ENCODE measurements at regions not wholly inside any gene's neighbourhood (a gene's known extent, or its start where the extent isn't known, plus 50 kb on each side); places are given as distances from the start of the nearest gene placed in this dataset.

GRCh38 chr3:105923140-105923539, 54.3 kb upstream of the CBLB start:
- no peaks in the 10 kb centered on the region for H3K27me3 ChIP-seq (ENCODE audit: control insufficient read depth, insufficient read depth)
- DNase-seq (no peak), ATAC-seq (no peak)
- no peak overlapping the region for H3K27ac ChIP-seq (ENCODE audit: low read length)
- H3K9me3 ChIP-seq (ENCODE audit: control insufficient read depth, low read length): no peaks in the 10 kb centered on the region
- WGBS: 98% methylated on average over 3 of the region's 3 CpGs
- intact Hi-C loops (cut with DNase I): no loop called here
- no peaks in the 10 kb centered on the region for H3K4me1 ChIP-seq (ENCODE audit: control insufficient read depth, insufficient read depth, low read length)
- no peak overlapping the region for H3K4me3 ChIP-seq (ENCODE audit: low read length)

GRCh38 chr3:105927741-105928140, 58.9 kb upstream of the CBLB start:
- intact Hi-C loops (cut with DNase I): no loop called here
- Histone ChIP-seq H3K27ac (ENCODE audit: low read length) (no peak overlapping the region), H3K9me3 (ENCODE audit: control insufficient read depth, low read length) (no peaks in the 10 kb centered on the region)

GRCh38 chr3:105930733-105931132, 61.9 kb upstream of the CBLB start:
- WGBS: 60% methylated on average over 3 of the region's 3 CpGs
- intact Hi-C loops (cut with DNase I): no loop called here

More at GRCh38 chr3:105927741-105928140, 58.9 kb upstream of the CBLB start:
- Histone ChIP-seq H3K27me3 (ENCODE audit: control insufficient read depth, insufficient read depth) (no peaks in the 10 kb centered on the region), H3K4me1 (ENCODE audit: control insufficient read depth, insufficient read depth, low read length) (no peaks in the 10 kb centered on the region), H3K4me3 (ENCODE audit: low read length) (no peak overlapping the region)
- ATAC-seq (no peak), DNase-seq (no peak)
- 97% methylated on average over 1 of the region's 1 CpG for WGBS

GRCh38 chr3:105931500-105931899, 62.7 kb upstream of the CBLB start:
- Histone ChIP-seq H3K27me3 (ENCODE audit: control insufficient read depth, insufficient read depth) (no peaks in the 10 kb centered on the region), H3K27ac (ENCODE audit: low read length) (no peak overlapping the region), H3K4me1 (ENCODE audit: control insufficient read depth, insufficient read depth, low read length) (no peaks in the 10 kb centered on the region), H3K4me3 (ENCODE audit: low read length) (no peak overlapping the region), H3K9me3 (ENCODE audit: control insufficient read depth, low read length) (no peaks in the 10 kb centered on the region)
- DNase-seq (no peak), ATAC-seq (no peak)
- WGBS: 61% methylated on average over 2 of the region's 2 CpGs
- intact Hi-C loops (cut with DNase I): no loop called here

More at GRCh38 chr3:105930733-105931132, 61.9 kb upstream of the CBLB start:
- ATAC-seq: no peak
- no peaks in the 10 kb centered on the region for H3K9me3 ChIP-seq (ENCODE audit: control insufficient read depth, low read length)
- H3K4me3 ChIP-seq (ENCODE audit: low read length): no peak overlapping the region
- no peaks in the 10 kb centered on the region for H3K4me1 ChIP-seq (ENCODE audit: control insufficient read depth, insufficient read depth, low read length)
- DNase-seq: no peak
- H3K27me3 ChIP-seq (ENCODE audit: control insufficient read depth, insufficient read depth): no peaks in the 10 kb centered on the region
- no peak overlapping the region for H3K27ac ChIP-seq (ENCODE audit: low read length)

GRCh38 chr3:105933871-105934270, 65.1 kb upstream of the CBLB start:
- no peak for ATAC-seq
- Histone ChIP-seq H3K27me3 (ENCODE audit: control insufficient read depth, insufficient read depth) (no peaks in the 10 kb centered on the region), H3K4me3 (ENCODE audit: low read length) (no peak overlapping the region), H3K27ac (ENCODE audit: low read length) (no peak overlapping the region), H3K4me1 (ENCODE audit: control insufficient read depth, insufficient read depth, low read length) (no peaks in the 10 kb centered on the region), H3K9me3 (ENCODE audit: control insufficient read depth, low read length) (no peaks in the 10 kb centered on the region)
- 41% methylated on average over 4 of the region's 4 CpGs for WGBS
- intact Hi-C loops (cut with DNase I): no loop called here
- DNase-seq: no peak

GRCh38 chr3:105938101-105938500, 69.3 kb upstream of the CBLB start:
- WGBS: 15% methylated on average over 3 of the region's 3 CpGs
- H3K9me3 ChIP-seq (ENCODE audit: control insufficient read depth, low read length): no peaks in the 10 kb centered on the region
- no peaks in the 10 kb centered on the region for H3K27me3 ChIP-seq (ENCODE audit: control insufficient read depth, insufficient read depth)
- no peak overlapping the region for H3K27ac ChIP-seq (ENCODE audit: low read length)
- intact Hi-C loops (cut with DNase I): no loop called here
- peak in 2 of 3 donors; percentile 26 to 33 for DNase-seq
- H3K4me3 ChIP-seq (ENCODE audit: low read length): no peak overlapping the region
- H3K4me1 ChIP-seq (ENCODE audit: control insufficient read depth, insufficient read depth, low read length): no peaks in the 10 kb centered on the region
- peak; percentile 78 to 94 for ATAC-seq

GRCh38 chr3:105938806-105939205, 70.0 kb upstream of the CBLB start:
- ATAC-seq (no peak), DNase-seq (no peak)
- H3K4me1 ChIP-seq (ENCODE audit: control insufficient read depth, insufficient read depth, low read length): no peaks in the 10 kb centered on the region
- no peak overlapping the region for H3K27ac ChIP-seq (ENCODE audit: low read length)
- intact Hi-C loops (cut with DNase I): no loop called here
- no peak overlapping the region for H3K4me3 ChIP-seq (ENCODE audit: low read length)
- WGBS: 61% methylated on average over 2 of the region's 2 CpGs
- no peaks in the 10 kb centered on the region for H3K9me3 ChIP-seq (ENCODE audit: control insufficient read depth, low read length)
- H3K27me3 ChIP-seq (ENCODE audit: control insufficient read depth, insufficient read depth): no peaks in the 10 kb centered on the region

GRCh38 chr3:105944276-105944675, 75.5 kb upstream of the CBLB start:
- ATAC-seq (no peak), DNase-seq (no peak)
- Histone ChIP-seq H3K4me3 (ENCODE audit: low read length) (no peak overlapping the region), H3K27ac (ENCODE audit: low read length) (no peak overlapping the region), H3K9me3 (ENCODE audit: control insufficient read depth, low read length) (no peaks in the 10 kb centered on the region), H3K27me3 (ENCODE audit: control insufficient read depth, insufficient read depth) (no peaks in the 10 kb centered on the region), H3K4me1 (ENCODE audit: control insufficient read depth, insufficient read depth, low read length) (no peaks in the 10 kb centered on the region)
- intact Hi-C loops (cut with DNase I): no loop called here

GRCh38 chr3:105944721-105945120, 75.9 kb upstream of the CBLB start:
- no peak overlapping the region for H3K4me3 ChIP-seq (ENCODE audit: low read length)
- DNase-seq (no peak), ATAC-seq (no peak)
- no peaks in the 10 kb centered on the region for H3K27me3 ChIP-seq (ENCODE audit: control insufficient read depth, insufficient read depth)
- WGBS: 87% methylated on average over 3 of the region's 3 CpGs
- no peak overlapping the region for H3K27ac ChIP-seq (ENCODE audit: low read length)
- no peaks in the 10 kb centered on the region for H3K9me3 ChIP-seq (ENCODE audit: control insufficient read depth, low read length)
- intact Hi-C loops (cut with DNase I): no loop called here
- H3K4me1 ChIP-seq (ENCODE audit: control insufficient read depth, insufficient read depth, low read length): no peaks in the 10 kb centered on the region

- Histone ChIP-seq H3K27me3 (ENCODE audit: control insufficient read depth, insufficient read depth) (no peaks in the 10 kb centered on the region), H3K4me3 (ENCODE audit: low read length) (no peak overlapping the region), H3K4me1 (ENCODE audit: control insufficient read depth, insufficient read depth, low read length) (peaks cover 2% of the 10 kb centered on the region), H3K9me3 (ENCODE audit: control insufficient read depth, low read length) (no peaks in the 10 kb centered on the region), H3K27ac (ENCODE audit: low read length) (no peak overlapping the region)
- DNase-seq (no peak), ATAC-seq (no peak)
- 84% methylated on average over 2 of the region's 2 CpGs for WGBS
- intact Hi-C loops (cut with DNase I): no loop called here
Measured at GRCh38 chr3:105948101-105948500, 79.3 kb upstream of the CBLB start.

GRCh38 chr3:105950881-105951600, 82.2 kb upstream of the CBLB start:
- H3K27ac ChIP-seq (ENCODE audit: low read length): peak overlapping the region; percentile 64
- intact Hi-C loops (cut with DNase I): no loop called here

GRCh38 chr3:105953831-105954230, 85.0 kb upstream of the CBLB start:
- peaks cover 2% of the 10 kb centered on the region for H3K4me1 ChIP-seq (ENCODE audit: control insufficient read depth, insufficient read depth, low read length)
- WGBS: 66% methylated on average over 1 of the region's 1 CpG
- H3K9me3 ChIP-seq (ENCODE audit: control insufficient read depth, low read length): no peaks in the 10 kb centered on the region
- no peak for ATAC-seq
- H3K4me3 ChIP-seq (ENCODE audit: low read length): no peak overlapping the region
- no peak for DNase-seq
- H3K27ac ChIP-seq (ENCODE audit: low read length): no peak overlapping the region
- intact Hi-C loops (cut with DNase I): no loop called here
- H3K27me3 ChIP-seq (ENCODE audit: control insufficient read depth, insufficient read depth): no peaks in the 10 kb centered on the region

More at GRCh38 chr3:105950881-105951600, 82.2 kb upstream of the CBLB start:
- ATAC-seq: peak in 1 of 2 donors; percentile 51
- no peak for DNase-seq
- H3K9me3 ChIP-seq (ENCODE audit: control insufficient read depth, low read length): no peaks in the 10 kb centered on the region
- no peaks in the 10 kb centered on the region for H3K27me3 ChIP-seq (ENCODE audit: control insufficient read depth, insufficient read depth)
- H3K4me3 ChIP-seq (ENCODE audit: low read length): no peak overlapping the region
- 29% methylated on average over 2 of the region's 2 CpGs for WGBS
- peaks cover 2% of the 10 kb centered on the region for H3K4me1 ChIP-seq (ENCODE audit: control insufficient read depth, insufficient read depth, low read length)

Data from right cardiac atrium (tissue), 5 donors.